H1 (cell line): ENCODE measurements at regions not wholly inside any gene's neighbourhood (a gene's known extent, or its start where the extent isn't known, plus 50 kb on each side); places are given as distances from the start of the nearest gene placed in this dataset.

Experiments
- CTCF ChIA-PET: fragments of 300-600 bp; sonication (Branson Sonifier 250); formaldehyde crosslinking; loops from one replicate; lab custom pipeline; 2021; ENCODE audit not compliant: partially characterized antibody; lab: Charles Lee
- POLR2A ChIA-PET: fragments of 300-600 bp; sonication (Branson Sonifier 250); formaldehyde crosslinking; loops from one replicate; lab custom pipeline; 2021; ENCODE audit warnings: inconsistent platforms; ENCODE audit not compliant: partially characterized antibody; lab: Charles Lee
- DNase-seq, 2 experiments: peaks; one replicate each; pipeline versions ENCODE4 v3.0.0 to v3.0.0-alpha.2; 2010 to 2022; ENCODE audit warnings: low spot score in 2 of 2, low read depth in 1 of 2, mixed read lengths in 1 of 2
- FAIRE-seq: peaks from 2 replicates; lab custom pipeline; 2011; peaks lifted over from hg19 to GRCh38; lab: Jason Lieb, UNC
- H2AFZ ChIP-seq: 2 replicates; pipeline ENCODE4 v1.8.1; 2012; ENCODE audit warnings: low read length, inconsistent platforms
- H2AK5ac ChIP-seq: 2 replicates; pipeline ENCODE4 v1.6.1; 2013; ENCODE audit warnings: low read depth, low read length
- H2BK120ac ChIP-seq: replicated peaks from 2 replicates; pipeline ENCODE3; 2013; ENCODE audit warnings: low read depth, low read length, inconsistent platforms
- H2BK12ac ChIP-seq: 2 replicates; pipeline ENCODE4 v1.6.1; 2013; ENCODE audit warnings: low read depth, low read length
- H2BK15ac ChIP-seq: 2 replicates; pipeline ENCODE4 v1.6.1; 2013; ENCODE audit warnings: low read length
- H2BK20ac ChIP-seq: 2 replicates; pipeline ENCODE4 v1.6.1; 2013; ENCODE audit warnings: low read length
- H2BK5ac ChIP-seq: 2 replicates; pipeline ENCODE4 v1.6.1; 2013; ENCODE audit warnings: low read depth, low read length
- H3K14ac ChIP-seq: 2 replicates; pipeline ENCODE4 v1.6.1; 2013; ENCODE audit warnings: inconsistent platforms; ENCODE audit not compliant: insufficient read length
- H3K18ac ChIP-seq: 2 replicates; pipeline ENCODE4 v1.6.1; 2013; ENCODE audit warnings: low read length; ENCODE audit errors: extremely low read depth
- H3K23ac ChIP-seq: 2 replicates; pipeline ENCODE4 v1.6.1; 2013; ENCODE audit warnings: inconsistent platforms; ENCODE audit not compliant: insufficient read length
- H3K23me2 ChIP-seq: 2 replicates; pipeline ENCODE4 v1.6.1; 2013; ENCODE audit warnings: low read depth, low read length
- H3K27ac ChIP-seq: 2 replicates; pipeline ENCODE4 v1.6.1; 2011; ENCODE audit warnings: low read depth, low read length, inconsistent platforms
- H3K27me3 ChIP-seq, 4 experiments: replicated peaks in 1 of 4; 1 replicate in 1 of 4; 2 replicates in 3 of 4; pipeline versions ENCODE4 v1.6.1 to v1.8.1; 2011 to 2013; ENCODE audit warnings: low read length in 3 of 4, mild to moderate bottlenecking in 3 of 4, inconsistent platforms in 2 of 4, mixed read lengths in 2 of 4, moderate library complexity in 1 of 4; ENCODE audit not compliant: control insufficient read depth in 3 of 4, insufficient read depth in 3 of 4; ENCODE audit errors: extremely low read depth in 1 of 4
- H3K36me3 ChIP-seq, 4 experiments: 2 replicates each; pipeline versions ENCODE4 v1.6.1 to v1.8.1; 2011 to 2013; ENCODE audit warnings: mild to moderate bottlenecking in 4 of 4, low read length in 3 of 4, moderate library complexity in 2 of 4, control low read depth in 1 of 4, inconsistent platforms in 1 of 4; ENCODE audit not compliant: insufficient read depth in 4 of 4, control insufficient read depth in 2 of 4
- H3K4ac ChIP-seq: replicated peaks from 2 replicates; pipeline ENCODE3; 2013; ENCODE audit warnings: low read length, low read depth, mixed read lengths, inconsistent platforms; ENCODE audit not compliant: insufficient read length
- H3K4me1 ChIP-seq, 4 experiments: replicated peaks in 1 of 4; 1 replicate in 1 of 4; 2 replicates in 3 of 4; pipeline versions ENCODE4 v1.6.1 to v1.8.1; 2011 to 2013; ENCODE audit warnings: low read length in 3 of 4, inconsistent platforms in 2 of 4, mixed read lengths in 1 of 4; ENCODE audit not compliant: insufficient read depth in 4 of 4, control insufficient read depth in 3 of 4
- H3K4me2 ChIP-seq, 2 experiments: 2 replicates each; pipeline versions ENCODE4 v1.6.1 to v1.8.1; 2011 to 2013; ENCODE audit warnings: low read depth in 2 of 2, low read length in 2 of 2, control low read depth in 1 of 2, inconsistent platforms in 1 of 2, mild to moderate bottlenecking in 1 of 2; ENCODE audit not compliant: insufficient read depth in 1 of 2
- H3K4me3 ChIP-seq, 4 experiments: fragments of 200-600, 300-600 bp in 1 of 4; sonication (generic), shearing (Covaris generic), sonication (Bioruptor Twin) in 1 of 4; 2 replicates each; pipeline versions ENCODE4 v1.5.1 to v1.8.1; 2011 to 2016; ENCODE audit warnings: low read length in 4 of 4, low read depth in 3 of 4, control low read depth in 2 of 4, inconsistent platforms in 2 of 4, mild to moderate bottlenecking in 2 of 4, mixed read lengths in 1 of 4, moderate library complexity in 1 of 4; ENCODE audit not compliant: insufficient read depth in 2 of 4; ENCODE audit errors: extremely low read depth in 1 of 4
- H3K56ac ChIP-seq: replicated peaks from 2 replicates; pipeline ENCODE3; 2013; ENCODE audit warnings: low read depth, mild to moderate bottlenecking, mixed read lengths, low read length, inconsistent platforms; ENCODE audit not compliant: insufficient read length
- H3K79me1 ChIP-seq: 2 replicates; pipeline ENCODE4 v1.6.1; 2013; ENCODE audit warnings: low read depth, low read length, control low read depth
- H3K79me2 ChIP-seq, 2 experiments: 2 replicates each; pipeline versions ENCODE4 v1.6.1 to v1.8.1; 2012 to 2013; ENCODE audit warnings: low read length in 2 of 2, mild to moderate bottlenecking in 2 of 2, inconsistent platforms in 1 of 2; ENCODE audit not compliant: insufficient read depth in 2 of 2, control insufficient read depth in 1 of 2
- H3K9ac ChIP-seq, 4 experiments: replicated peaks in 1 of 4; 1 replicate in 1 of 4; 2 replicates in 3 of 4; pipeline versions ENCODE4 v1.6.1 to v1.8.1; 2011 to 2013; ENCODE audit warnings: low read depth in 3 of 4, low read length in 3 of 4, control low read depth in 2 of 4, mild to moderate bottlenecking in 2 of 4, moderate library complexity in 2 of 4, inconsistent platforms in 1 of 4; ENCODE audit errors: extremely low read depth in 1 of 4
- H3K9me3 ChIP-seq, 2 experiments: 2 replicates each; pipeline versions ENCODE4 v1.6.1 to v1.8.1; 2012 to 2013; ENCODE audit warnings: mild to moderate bottlenecking in 2 of 2, moderate library complexity in 2 of 2, control low read depth in 1 of 2, inconsistent platforms in 1 of 2, low read depth in 1 of 2, low read length in 1 of 2, mixed read lengths in 1 of 2; ENCODE audit not compliant: insufficient read depth in 2 of 2
- H4K20me1 ChIP-seq, 2 experiments: replicated peaks in 1 of 2; 2 replicates each; pipeline versions ENCODE3 to v1.8.1; 2011 to 2013; ENCODE audit warnings: inconsistent platforms in 2 of 2, low read length in 2 of 2, mild to moderate bottlenecking in 1 of 2; ENCODE audit not compliant: insufficient read depth in 2 of 2, control insufficient read depth in 1 of 2
- H4K5ac ChIP-seq: 2 replicates; pipeline ENCODE4 v1.6.1; 2013; ENCODE audit warnings: low read length, low read depth, mixed read lengths, inconsistent platforms; ENCODE audit not compliant: insufficient read length
- H4K8ac ChIP-seq: 2 replicates; pipeline ENCODE4 v1.8.0; 2013; ENCODE audit warnings: mild to moderate bottlenecking, moderate library complexity, low read length, inconsistent platforms; ENCODE audit not compliant: insufficient read depth; ENCODE audit errors: extremely low read depth
- H4K91ac ChIP-seq: replicated peaks from 2 replicates; pipeline ENCODE3; 2013; ENCODE audit warnings: low read length, mixed read lengths, inconsistent platforms; ENCODE audit not compliant: insufficient read length
- BACH1 ChIP-seq: IDR thresholded peaks from 2 replicates; pipeline ENCODE4 v1.6.1; 2012; ENCODE audit warnings: low read length, improper control_type of control experiment
- CBX5 ChIP-seq: fragments of 300-800, 300-1000 bp; sonication (generic); IDR thresholded peaks from 2 replicates; pipeline ENCODE4 v1.7.1; 2016; ENCODE audit warnings: antibody characterized with exemption, low read length, low read depth
- CHD1 ChIP-seq: IDR thresholded peaks from 2 replicates; pipeline ENCODE4 v1.6.1; 2012; ENCODE audit warnings: low read depth, low read length, improper control_type of control experiment
- CREB1 ChIP-seq: IDR thresholded peaks from 2 replicates; pipeline ENCODE4 v1.6.1; 2012; ENCODE audit warnings: inconsistent platforms
- HDAC2 ChIP-seq, 2 experiments: fragments of 300-600 bp in 1 of 2; sonication (generic) in 1 of 2; IDR thresholded peaks; 2 replicates each; pipeline ENCODE4 v1.6.1; 2011 to 2012; ENCODE audit warnings: low read depth in 2 of 2, low read length in 2 of 2, mild to moderate bottlenecking in 2 of 2, moderate library complexity in 2 of 2, borderline replicate concordance in 1 of 2, inconsistent platforms in 1 of 2
- MAX ChIP-seq: IDR thresholded peaks from 2 replicates; pipeline ENCODE4 v1.6.1; 2012; ENCODE audit warnings: inconsistent platforms
- NANOG ChIP-seq: IDR thresholded peaks from 2 replicates; pipeline ENCODE4 v1.6.1; 2011; ENCODE audit warnings: low read length, low read depth, mild to moderate bottlenecking, inconsistent platforms; ENCODE audit not compliant: insufficient read depth, poor library complexity, severe bottlenecking
- SIN3A ChIP-seq, 2 experiments: IDR thresholded peaks in 1 of 2; conservative IDR thresholded peaks in 1 of 2; 2 replicates each; pipeline ENCODE4 v1.6.1; 2011 to 2012; ENCODE audit warnings: low read length in 2 of 2, improper control_type of control experiment in 1 of 2, low read depth in 1 of 2, mild to moderate bottlenecking in 1 of 2
- SP1 ChIP-seq: IDR thresholded peaks from 2 replicates; pipeline ENCODE4 v1.6.1; 2011; ENCODE audit warnings: low read depth, low read length
- TCF12 ChIP-seq: IDR thresholded peaks from 2 replicates; pipeline ENCODE4 v1.6.1; 2011; ENCODE audit warnings: low read depth, mild to moderate bottlenecking, low read length
- WGBS, 2 experiments: shearing (Covaris generic) in 1 of 2; methylation state at CpG; one replicate each; pipeline versions ENCODE4 v1.1.6 to v1.1.7; 2013 to 2015; ENCODE audit warnings: low lambda C conversion rate in 2 of 2, mixed read lengths in 2 of 2, inconsistent platforms in 1 of 2, low coverage in 1 of 2, missing lambda C conversion rate in 1 of 2; ENCODE audit not compliant: insufficient replicate concordance in 2 of 2, insufficient coverage in 1 of 2, insufficient read length in 1 of 2; ENCODE audit errors: extremely low coverage in 1 of 2, missing lambda C conversion rate in 1 of 2; 5-methylcytosine and 5-hydroxymethylcytosine counted together

- no peak overlapping the region for H2AFZ ChIP-seq
- ChIA-PET CTCF (no interaction called here), POLR2A (no interaction called here)
- H4K91ac ChIP-seq, result no peak overlapping the region
- H3K18ac ChIP-seq, result no peak overlapping the region
- no peak overlapping the region for H3K4me3 ChIP-seq
- H3K9ac ChIP-seq, result no peak overlapping the region
- H3K79me1 ChIP-seq, result no peaks in the 10 kb centered on the region
- no peak overlapping the region for H3K56ac ChIP-seq
- peaks cover 9 to 15% of the 10 kb centered on the region in 2 experiments; a peak in 2 of 4 replicates for H3K9me3 ChIP-seq
- no peak for TF ChIP-seq CREB1
- TF ChIP-seq NANOG, result no peak
- no peak for TF ChIP-seq SP1
- TF ChIP-seq BACH1, result no peak
- TF ChIP-seq MAX, result no peak
- no peak for TF ChIP-seq SIN3A (conservative IDR thresholded peaks at IDR 0.05 in 1 of 2, IDR thresholded peaks at IDR 0.05 in 1 of 2; ENCODE audit: low read depth in 1 of 2, low read length in 2 of 2)
- no peak for TF ChIP-seq TCF12
- no peak for TF ChIP-seq HDAC2 (IDR thresholded peaks at IDR 0.05; ENCODE audit: borderline replicate concordance in 1 of 2, low read depth in 2 of 2, low read length in 2 of 2)
- no peak for TF ChIP-seq CBX5
- no peak for TF ChIP-seq CHD1
- H3K14ac ChIP-seq, result no peak overlapping the region
- H4K8ac ChIP-seq, result no peak overlapping the region
- no peak overlapping the region for H3K27ac ChIP-seq
- H3K27me3 ChIP-seq, result no peaks in the 10 kb centered on the region
- no peak overlapping the region for H2BK20ac ChIP-seq
- no peak overlapping the region for H2BK120ac ChIP-seq
- no peak overlapping the region for H2BK12ac ChIP-seq
- 91% methylated on average over 3 of the region's 3 CpGs; no CpG with 5 or more reads in 1 of the 2 experiments for WGBS, 2 experiments
- FAIRE-seq (no peak), DNase-seq (no peak)
- H3K79me2 ChIP-seq, result no peaks in the 10 kb centered on the region
- H3K4ac ChIP-seq, result no peak overlapping the region
- no peak overlapping the region for H3K23ac ChIP-seq
- H3K4me2 ChIP-seq, result no peak overlapping the region
- H2BK5ac ChIP-seq, result no peak overlapping the region
- H4K20me1 ChIP-seq, result no peaks in the 10 kb centered on the region
- H2AK5ac ChIP-seq, result no peak overlapping the region
- no peaks in the 10 kb centered on the region for H3K23me2 ChIP-seq
- H3K36me3 ChIP-seq, result no peaks in the 10 kb centered on the region; a peak in 1 of 8 replicates
- H2BK15ac ChIP-seq, result no peak overlapping the region
- no peaks in the 10 kb centered on the region for H3K4me1 ChIP-seq
- H4K5ac ChIP-seq, result no peak overlapping the region
Measured at GRCh38 chr3:6039971-6040370, 820.9 kb upstream of the GRM7 start.
